Hematopoietic multipotent progenitor cell treated with erythropoietin and hydrocortisone succinate and interleukin-3 and kit ligand, for 17 days (in vitro differentiated cells): ENCODE measurements at regions not wholly inside any gene's neighbourhood (a gene's known extent, or its start where the extent isn't known, plus 50 kb on each side); places are given as distances from the start of the nearest gene placed in this dataset.
"Not testable (repeated sequence)": the region's sequence is repeated elsewhere in the genome, so short reads cannot be mapped to it uniquely, and the experiment has no call there.

Source experiments
- DNase-seq: peaks from one replicate; pipeline ENCODE4 v3.0.0-alpha.2; 2015; ENCODE audit warnings: low spot score

DNA sequence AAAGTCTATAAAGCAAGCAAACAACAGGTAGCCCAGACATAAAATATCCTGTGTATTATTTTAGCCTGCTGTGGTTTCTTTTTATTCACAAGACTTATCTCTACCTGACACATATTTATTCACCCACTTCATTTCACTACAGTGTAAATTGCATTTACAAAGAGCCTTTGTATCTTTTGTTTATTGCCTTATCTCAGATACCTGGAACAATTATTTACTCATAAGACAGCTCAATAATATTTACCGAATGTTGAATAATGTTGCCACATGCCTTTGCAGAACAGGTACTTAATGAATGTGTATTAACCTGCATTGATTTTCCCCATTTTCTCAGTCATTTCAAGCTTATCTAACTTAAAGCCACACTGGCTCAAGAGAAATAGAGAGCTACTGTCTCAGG lies 603.6 kb downstream of the FBXO15 start:
- no peak for DNase-seq

DNA sequence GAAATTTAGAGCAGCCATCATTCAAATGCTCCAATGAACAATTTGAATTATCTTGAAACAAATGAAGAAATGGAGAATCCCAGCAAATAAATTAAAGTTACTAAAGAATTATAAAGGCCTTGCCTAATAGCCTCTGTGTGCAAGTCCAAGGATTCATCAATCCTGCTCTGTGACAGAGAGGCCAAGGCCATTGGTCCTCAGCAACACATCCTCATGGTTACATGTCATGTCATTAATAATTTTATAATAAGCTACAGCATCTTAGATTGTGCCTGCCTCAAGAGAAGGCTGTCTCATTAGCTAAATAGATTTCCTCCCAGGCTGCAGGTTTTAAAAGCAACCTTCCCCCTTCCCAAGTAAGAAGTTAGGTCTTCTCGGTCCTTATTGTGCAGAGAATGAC lies 611.6 kb downstream of the FBXO15 start:
- DNase-seq: no peak

DNA sequence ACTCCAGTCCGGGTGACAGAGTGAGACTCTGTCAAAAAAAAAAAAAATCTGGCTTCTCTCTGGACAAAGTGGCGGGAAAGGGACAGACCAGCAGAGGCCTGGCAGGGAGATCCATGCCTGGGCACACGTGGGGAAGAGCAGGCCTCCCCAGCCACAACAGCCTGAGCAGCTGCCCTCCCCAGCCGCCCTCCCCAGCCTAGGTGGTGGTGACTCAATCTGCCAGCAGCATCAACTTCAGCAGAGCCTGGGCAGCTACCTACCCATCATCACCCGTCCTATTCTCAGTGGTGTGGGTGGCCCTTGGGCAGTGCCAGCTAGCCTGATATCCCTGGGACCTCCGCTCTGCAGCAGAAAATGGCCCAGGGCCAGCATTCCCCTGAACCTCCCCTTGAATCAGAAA lies 612.4 kb downstream of the FBXO15 start:
- no peak for DNase-seq

DNA sequence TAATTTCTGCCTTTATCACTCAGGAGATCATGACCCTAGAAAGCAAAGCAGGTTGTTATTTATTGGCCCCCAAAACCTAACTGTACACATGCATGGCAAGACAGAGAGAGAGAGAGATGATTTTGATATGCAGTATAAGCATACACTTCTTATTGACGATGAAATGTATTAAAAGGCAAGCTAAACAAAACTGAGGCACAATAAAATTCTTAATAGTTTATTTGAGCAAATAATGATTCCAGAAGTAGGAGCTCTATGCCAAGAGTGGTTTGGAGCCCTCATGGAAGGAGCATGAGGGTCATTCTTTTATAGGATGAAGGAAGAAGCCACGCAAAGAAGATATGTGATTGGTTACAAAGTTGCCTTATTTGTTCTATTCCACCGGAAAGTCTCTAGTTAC lies 616.0 kb downstream of the FBXO15 start:
- no peak for DNase-seq

DNA sequence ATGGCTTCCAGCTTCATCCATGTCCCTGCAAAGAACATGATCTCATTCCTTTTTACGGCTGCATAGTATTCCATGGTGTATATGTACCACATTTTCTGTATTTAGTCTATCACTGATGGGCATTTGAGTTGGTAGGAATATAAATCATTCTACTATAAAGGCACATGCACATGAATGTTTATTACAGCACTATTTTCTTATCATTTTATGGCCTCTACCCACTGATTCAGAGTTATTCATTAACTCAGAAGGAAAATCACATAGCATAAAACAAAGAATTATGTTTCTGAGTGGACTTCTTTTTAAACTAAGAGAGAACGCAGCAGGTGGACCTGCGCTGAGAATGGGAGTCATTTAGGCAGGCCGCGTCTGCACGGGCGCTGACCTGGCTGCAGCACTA lies 619.6 kb downstream of the FBXO15 start:
- DNase-seq: no peak

DNA sequence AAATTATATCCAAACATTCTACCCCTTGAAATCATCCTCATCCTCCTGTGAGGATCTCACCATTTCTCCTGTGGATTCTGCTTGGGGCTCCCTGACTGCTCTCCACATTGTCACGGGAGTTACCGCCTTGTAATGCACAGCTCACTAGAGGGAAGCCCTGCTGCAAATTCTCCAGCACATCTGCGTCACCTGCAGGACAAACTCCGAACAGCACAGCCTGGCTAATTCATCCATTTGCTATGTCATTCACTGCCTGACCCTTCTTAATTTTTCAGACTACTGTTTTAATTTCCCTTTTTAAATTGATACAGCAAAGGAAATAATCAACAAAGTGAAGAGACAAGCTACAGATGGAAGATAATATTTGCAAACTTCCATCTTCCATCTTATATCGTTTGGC lies 627.4 kb downstream of the FBXO15 start:
- DNase-seq: no peak

DNA sequence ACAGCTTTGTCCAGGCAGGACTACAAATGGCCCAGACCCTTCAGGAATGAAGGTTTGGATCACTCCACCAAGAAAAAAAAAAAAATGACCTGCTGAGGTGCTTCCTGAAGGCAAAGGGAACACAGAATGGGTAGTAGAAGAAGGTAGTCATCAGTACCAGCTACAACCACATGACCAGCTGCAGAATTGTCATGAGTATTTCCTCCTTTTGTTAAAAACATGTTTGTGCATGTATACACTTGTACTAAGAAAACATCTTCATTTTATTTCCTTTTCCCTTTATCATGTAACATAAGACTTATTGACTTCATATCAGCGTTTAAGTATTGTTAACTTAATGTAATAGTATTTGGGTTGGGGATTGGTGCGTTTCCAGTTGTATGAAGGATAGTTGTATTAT lies 631.6 kb downstream of the FBXO15 start:
- DNase-seq: not testable (repeated sequence)

DNA sequence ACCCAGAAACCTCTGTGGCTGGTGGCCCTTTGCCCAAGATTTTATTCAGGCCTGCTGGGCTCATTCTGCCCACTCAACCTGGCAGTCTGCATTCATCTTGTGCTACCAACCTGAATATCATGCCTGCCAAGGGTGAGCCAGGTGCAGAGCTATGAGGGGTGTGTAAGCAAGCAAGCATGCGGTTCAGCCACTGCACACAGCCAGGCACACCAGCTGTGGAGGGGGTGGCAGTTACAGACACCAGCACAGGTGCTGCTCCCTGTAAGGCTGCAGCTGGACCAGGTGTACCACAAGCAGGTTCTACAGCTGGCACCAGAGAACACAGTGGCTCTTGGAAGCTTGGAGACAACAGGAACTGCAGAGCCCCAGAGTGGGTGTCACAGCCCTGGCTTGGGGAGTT lies 633.2 kb downstream of the FBXO15 start:
- no peak for DNase-seq

DNA sequence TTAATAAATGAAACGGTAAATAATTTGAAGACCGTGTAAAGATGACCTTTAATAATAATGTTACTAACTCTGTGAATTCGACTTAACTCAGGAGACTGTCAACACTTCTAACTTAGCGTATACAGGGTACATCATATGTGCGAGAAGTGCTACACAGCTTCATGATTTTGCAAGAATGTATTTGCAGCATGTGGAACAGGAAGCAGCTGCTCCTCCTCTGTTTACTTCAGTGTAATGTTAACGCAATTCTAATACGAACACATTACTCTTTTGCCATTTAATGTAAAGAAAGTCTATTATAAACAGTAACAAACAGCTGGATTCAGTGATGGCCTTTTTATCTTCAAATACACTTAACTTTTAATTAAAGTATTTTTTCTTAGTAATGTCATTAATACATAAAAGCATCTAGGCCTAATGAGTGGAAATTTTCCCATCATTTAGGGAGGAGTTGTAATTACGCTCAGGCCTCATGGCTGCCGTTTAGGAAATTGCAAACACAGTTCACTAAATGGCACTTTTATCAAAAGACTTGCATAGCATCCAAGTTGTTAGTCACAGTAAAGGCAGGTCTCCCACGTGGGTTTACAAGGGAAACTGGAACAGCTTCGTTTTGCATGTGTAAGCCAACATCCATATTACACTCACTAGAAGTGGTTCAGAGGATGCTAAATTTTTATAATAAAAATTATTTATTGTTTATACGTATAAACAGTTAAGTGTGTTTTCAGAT lies 635.7 kb downstream of the FBXO15 start:
- no peak for DNase-seq

DNA sequence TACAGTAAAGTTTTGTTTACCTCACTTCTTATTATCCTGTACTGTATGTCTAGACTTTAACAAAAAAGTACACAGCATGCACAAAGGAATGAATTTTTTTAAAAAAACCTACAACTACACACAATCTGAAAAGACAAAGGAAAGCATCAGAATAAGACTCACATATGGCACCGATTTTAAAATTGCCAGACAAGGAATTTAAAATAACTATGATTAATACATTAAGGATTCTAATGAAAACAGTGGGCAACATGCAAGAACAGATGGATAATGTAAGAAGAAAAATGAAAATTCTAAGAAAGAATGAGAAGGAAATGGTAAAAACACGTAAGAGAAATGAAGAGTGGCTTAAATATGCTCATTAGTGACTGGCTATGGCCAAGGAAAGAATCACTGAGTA lies 638.2 kb downstream of the FBXO15 start:
- no peak for DNase-seq

DNA sequence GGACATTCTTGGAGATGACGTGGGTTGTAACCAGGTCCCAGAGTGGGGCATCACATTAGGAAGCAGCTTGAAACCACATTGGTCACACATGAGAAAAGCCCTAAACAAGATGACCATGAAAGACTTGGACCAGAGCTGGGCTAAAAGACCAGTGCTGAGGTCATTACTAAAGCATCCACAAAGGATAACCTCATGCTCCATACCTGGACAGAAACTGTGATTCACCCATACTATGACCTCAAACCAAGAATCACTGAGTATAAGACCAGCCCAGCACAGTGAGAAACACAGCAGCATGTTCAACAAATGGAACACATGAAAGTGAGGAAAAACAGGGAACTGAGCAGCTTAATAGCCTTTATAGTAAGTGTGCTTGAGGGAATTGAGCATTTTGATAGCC lies 635.5 kb upstream of the NETO1 start:
- DNase-seq: no peak

DNA sequence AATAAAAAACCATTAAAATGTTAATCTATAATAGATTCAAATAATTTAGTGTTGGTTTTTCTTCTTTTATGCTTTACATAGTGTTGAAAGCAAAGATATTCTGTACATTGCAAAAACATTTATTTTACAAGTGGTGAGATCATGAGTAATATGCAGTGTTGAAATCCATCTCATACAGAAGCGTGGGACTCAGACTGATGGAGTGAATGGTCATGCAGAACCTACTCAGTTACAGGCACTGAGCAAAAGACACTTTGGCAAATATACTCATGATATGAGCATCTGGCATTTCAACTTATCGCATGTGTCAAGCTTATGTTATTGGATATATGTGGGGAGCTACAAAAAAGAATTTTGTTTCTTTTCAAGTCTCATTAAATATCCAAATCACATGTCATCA lies 620.2 kb upstream of the NETO1 start:
- DNase-seq: no peak

DNA sequence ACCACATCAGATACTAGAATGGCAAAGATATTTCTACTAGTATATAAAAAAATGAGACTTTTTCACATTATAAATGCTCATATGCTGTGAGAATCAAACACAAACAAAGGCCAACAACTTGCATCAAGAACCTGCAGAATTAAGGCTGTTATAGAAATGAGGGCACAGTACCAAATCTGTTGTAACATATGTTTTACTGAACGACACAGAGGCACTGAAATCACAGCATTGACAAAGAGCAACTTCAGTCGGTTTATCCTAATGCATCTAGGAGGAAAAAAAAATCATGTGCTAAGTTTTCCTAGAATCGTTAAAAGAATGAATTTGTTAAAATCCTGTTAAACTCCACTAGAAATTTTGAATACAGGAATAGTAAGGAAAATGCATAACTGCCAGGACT lies 617.4 kb upstream of the NETO1 start:
- no peak for DNase-seq

DNA sequence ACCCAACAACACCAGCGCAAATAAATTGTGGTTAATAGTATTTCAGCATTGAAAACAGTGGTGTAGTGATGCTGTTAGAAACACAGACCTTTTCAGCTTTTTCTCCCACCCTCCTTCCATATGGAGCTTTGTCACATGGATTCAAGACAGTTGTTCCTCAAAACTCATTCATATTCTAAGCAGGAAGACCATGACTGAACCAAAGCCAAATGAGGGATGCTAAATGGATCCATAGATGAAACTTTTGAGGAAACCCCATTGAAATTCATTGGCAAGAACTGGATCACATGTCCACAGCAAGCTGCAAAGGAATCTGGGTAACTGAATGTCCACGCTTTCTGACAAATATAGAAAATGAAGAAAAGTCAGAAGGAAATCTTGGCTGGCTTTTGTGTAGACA lies 615.1 kb upstream of the NETO1 start:
- DNase-seq: no peak

DNA sequence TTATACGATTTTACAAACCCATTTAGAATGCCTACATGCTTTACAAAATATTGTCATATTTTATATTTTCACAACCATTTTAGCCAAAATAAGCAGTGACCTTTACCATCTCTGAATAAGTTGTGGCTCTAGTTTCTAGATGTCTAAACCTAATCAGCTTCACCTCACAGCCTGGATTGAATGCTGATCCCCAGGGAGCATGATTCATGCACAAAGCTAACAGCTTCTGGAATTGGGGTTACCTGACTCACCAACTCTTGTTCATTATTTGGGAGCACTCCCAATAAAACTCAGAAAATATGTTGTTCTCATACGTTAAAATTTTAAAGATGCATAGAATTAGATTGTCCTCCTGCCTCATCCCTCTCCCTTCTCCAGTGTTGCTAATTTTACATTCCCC lies 611.7 kb upstream of the NETO1 start:
- no peak for DNase-seq

DNA sequence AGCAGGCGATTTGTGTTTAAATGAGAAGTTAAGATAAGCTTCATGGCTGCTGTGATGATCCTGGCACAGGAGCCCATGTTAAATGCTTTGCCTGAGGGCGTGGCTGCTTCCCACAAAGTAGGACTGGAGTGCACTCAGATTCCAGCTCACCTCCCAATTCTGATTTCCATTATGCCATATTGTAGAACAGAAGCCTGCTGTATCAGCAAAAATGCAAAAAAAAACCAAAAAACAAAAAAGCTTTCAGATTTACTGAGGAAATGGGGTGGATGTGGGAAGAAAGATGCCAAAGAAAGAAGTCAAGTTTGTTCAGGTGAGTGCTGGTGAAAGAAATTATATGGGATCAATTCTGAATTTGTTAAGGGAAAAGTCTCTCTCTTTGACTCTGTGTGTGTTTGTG lies 610.4 kb upstream of the NETO1 start:
- DNase-seq: no peak

DNA sequence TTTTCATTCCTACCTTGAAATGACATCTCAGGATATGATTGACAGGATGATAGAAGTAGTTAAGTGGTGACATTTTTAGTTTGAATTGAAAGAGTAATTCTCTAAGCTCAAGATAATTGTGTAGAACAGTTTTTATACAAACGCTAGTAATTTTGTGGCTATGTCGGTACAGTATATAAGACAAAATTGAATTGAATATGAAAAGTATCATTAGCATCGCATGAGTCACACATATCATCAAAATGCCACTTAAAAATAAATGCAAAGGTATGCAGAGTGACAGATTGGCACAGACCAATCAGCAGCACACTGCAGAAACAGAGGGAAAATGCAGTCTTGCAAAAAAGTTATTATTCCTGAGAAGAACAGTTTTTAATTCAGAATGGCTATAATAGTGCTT lies 608.2 kb upstream of the NETO1 start:
- no peak for DNase-seq

DNA sequence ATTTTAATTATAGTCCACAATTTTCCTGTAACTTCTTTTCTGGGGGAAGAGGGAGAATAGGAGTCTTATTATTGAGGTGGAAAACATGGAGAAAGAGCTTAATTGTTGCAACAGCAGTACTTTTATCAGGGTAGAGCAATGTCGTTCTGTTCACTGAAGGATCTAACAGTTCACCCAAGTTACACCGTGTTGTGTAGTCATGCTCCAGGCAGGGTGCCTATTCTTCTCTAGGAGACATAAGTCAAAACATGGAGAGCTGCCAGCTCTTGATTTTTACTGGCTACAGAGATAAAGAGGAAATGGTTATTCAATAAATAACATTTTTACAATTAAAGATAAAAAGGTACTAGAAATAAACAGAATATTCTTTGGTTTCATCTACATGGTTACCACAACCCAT lies 594.3 kb upstream of the NETO1 start:
- no peak for DNase-seq

DNA sequence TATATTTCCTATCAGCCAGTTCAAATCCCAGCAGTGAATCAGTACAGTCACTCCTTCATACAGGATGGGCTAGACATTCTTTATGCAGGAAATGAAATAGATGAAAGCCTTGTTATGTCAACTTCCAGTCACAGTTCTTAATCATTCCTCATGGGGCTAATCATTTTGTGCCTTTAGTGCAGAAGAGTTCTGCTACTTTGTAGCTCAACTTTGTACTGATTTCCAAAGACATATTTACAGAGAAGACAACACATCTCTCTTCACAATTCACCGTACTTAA lies 593.9 kb upstream of the NETO1 start:
- DNase-seq: no peak

DNA sequence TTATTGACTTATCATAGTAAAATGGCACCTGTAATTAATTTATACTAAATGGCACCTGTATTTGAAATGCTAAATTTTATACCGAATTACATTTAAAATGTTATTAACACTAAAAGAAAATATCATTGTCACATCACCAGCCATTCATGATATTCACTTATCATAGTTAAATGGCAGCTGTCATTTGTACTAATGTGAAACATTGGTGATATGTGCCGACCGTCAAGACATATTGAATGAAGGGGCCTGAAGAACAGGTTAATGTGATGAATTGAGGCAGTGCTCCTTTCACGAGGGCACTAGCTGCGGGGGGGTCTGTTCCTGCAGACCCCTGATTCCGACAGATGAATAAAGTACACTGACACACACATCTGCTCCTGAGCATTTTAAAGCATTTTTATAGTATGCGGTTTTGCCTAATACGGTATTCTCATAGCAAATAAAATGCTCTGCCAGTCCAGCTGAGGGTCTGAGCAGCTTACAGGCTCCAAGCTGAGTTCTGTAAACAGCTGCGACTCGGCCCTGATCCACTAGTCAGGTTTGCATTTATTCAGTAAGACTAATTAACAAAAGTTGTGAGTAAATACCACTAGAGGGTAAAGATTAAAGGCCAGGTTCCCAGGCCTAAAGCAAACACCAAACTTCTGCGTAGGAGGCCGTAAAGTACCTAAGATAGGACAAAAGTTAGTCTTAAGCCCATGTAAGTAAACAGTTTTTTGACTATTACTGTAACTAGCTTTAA lies 593.4 kb upstream of the NETO1 start:
- DNase-seq: no peak

DNA sequence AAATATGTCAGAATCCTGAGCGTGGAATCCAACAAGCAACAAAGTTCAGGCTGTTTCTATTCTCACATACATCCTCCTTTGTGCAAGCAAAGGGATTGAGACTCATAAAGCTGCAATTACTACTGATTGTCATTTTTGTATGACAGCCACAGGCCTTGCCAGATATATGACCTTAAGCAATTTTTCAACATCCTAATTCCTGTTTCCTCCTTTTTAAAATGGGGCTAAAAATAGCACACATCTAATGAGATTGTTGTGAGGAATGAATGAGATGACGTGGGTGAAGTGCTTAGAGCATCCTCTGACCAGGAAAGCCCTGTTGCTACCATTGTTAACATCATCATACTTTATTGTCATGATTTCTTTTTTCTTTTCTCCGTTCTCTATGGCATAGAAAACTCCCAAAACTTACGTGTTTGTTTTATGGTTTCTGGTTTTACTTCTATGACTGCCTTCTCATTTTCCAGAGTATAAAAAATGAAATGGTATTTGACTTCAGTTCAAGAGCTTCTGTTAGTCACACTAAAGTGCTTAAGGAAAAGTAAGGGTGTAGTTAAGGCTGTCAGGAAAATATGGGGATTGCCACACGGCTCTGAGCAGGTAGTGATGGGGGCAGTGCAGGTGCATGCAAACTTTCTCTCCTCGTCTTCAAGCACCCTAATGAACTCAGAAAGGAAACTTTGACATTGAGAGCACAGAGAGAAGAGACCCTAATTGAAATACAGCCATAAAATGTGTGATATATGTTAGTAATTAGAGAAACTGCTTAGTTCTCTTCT lies 590.6 kb upstream of the NETO1 start:
- no peak for DNase-seq

DNA sequence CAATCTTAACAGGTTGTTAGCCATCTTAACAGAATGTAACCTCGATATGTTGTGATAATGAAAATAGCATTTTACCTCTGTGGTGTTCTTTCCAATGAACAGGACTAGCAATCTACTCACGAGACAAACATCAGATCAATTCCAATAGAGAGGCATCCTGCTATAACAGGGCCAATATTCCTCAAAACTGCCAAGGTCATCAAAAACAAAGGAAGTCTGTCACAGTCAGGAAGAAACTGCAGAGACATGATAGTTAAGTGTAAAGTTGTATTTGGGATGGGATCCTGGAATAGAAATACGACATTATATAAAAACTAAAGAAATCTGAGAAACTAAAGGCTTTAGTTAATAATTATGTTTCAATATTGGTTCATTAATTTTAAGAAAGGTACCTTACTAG lies 588.9 kb upstream of the NETO1 start:
- no peak for DNase-seq

DNA sequence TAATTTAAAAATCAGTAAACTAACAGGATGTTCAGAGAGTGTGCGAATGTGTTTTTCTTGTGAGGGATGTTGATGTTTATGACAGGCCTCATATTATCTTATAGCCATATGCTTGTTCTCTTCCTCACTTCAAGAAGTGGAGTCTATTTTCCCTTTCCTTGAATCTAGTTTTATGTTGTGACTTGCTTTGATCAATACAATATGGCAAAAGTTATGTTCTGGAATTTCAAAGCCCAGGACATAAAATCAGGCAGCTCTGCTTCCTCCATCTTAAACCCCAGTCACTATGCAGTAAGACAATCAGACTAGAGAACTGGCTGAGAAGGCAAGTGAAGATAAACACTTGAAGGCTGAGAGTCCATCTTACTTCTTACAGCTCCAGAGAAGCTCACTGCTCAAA lies 585.1 kb upstream of the NETO1 start:
- DNase-seq: no peak

DNA sequence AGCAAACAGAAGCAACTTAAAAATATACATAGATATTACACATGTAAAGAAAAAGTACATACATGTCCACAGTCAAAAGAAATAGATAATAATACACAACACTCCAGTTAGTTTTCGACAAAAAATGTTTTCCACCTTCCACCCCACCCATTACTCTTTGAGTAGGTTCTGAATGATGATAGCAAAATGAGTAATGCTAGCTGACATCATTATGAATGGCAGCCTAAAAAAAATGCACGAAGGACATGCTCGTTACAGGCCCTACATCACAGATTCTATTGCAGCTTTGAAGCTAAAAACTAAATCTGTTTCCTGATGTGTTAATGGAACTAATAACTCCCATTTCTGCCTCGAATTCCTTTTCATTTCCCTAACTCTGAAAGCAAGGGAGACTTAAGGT lies 578.7 kb upstream of the NETO1 start:
- no peak for DNase-seq
